ENCODE measurements at regions not wholly inside any gene's neighbourhood (a gene's known extent, or its start where the extent isn't known, plus 50 kb on each side); places are given as distances from the start of the nearest gene placed in this dataset.

DNA sequence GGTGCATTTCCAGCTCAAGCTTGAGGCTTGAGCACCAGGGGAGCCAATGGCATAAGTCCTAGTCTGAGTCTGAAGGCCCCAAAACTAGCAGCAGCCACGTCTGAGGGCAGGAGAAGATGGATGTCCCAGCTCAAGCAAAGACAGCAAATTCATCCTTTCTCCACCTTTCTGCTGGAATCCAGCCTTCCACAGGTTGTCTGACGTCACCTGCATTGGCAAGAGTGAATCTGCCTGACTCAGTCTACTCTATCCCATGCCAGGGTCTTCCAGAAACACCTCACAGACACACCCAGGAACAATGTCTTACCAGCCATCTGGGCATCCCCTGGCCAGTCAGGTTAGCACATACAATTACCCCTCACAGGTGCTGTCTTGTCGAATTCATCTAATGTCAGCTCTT is 76.2 kb upstream of the SOX11 start:
- no peak for TF ChIP-seq CTCF (IDR thresholded peaks at IDR 0.05)
- TF ChIP-seq EZH2 (IDR thresholded peaks at IDR 0.05) = no peak
- TF ChIP-seq EZH2phosphoT487 (IDR thresholded peaks at IDR 0.05) = no peak

Measured in neural progenitor cell (in vitro differentiated cells).